ENCODE measurements at regions not wholly inside any gene's neighbourhood (a gene's known extent, or its start where the extent isn't known, plus 50 kb on each side); places are given as distances from the start of the nearest gene placed in this dataset.

DNA sequence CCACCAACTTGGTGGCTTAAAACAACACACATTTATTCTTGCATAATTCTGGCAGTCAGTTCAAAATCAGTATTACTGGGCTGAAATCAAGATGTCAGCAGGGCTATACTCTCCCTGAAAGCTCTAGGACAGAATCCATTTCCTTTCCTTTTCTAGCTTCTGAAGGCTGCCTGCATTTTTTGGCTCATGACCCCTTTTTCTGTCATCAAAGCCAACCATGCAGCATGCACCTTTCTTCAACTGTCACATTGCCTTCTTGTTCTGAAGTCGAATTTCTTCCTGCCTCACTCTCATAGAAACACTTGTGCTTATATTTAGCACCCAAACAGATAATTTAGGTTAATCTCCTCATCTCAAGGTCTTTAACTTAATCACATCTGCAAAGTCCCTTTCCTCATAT lies 79.8 kb upstream of the PPP1R2C start:
- TF ChIP-seq POLR2AphosphoS5 (IDR thresholded peaks at IDR 0.05; ENCODE audit: borderline replicate concordance, low read depth, low read length) (no peak), EZH2 (IDR thresholded peaks at IDR 0.05) (no peak), FOXP2 (optimal IDR thresholded peaks at IDR 0.05; ENCODE audit: control extremely low read depth, extremely low read length, insufficient read depth) (no peak)

Data from SK-N-MC (cell line).